Central memory CD8-positive, alpha-beta T cell (primary cell): ENCODE measurements at regions not wholly inside any gene's neighbourhood (a gene's known extent, or its start where the extent isn't known, plus 50 kb on each side); places are given as distances from the start of the nearest gene placed in this dataset.

Source experiments
- ATAC-seq: fragments of 150-1000 bp; cut with Tn5 transposase; replicated peaks from 2 replicates; pipeline ENCODE4 v1.10.0; 2022; ENCODE audit warnings: mild to moderate bottlenecking, moderate FRiP score, moderate number of reproducible peaks; ENCODE audit not compliant: poor library complexity, severe bottlenecking; ENCODE audit errors: extremely low read depth
- DNase-seq, 2 donors: peaks; one replicate each; pipeline ENCODE4 v3.0.0; 2021; ENCODE audit warnings: low spot score in 2 of 2
- H3K27ac Mint-ChIP-seq: one replicate; pipeline ENCODE4 v1.8.0; 2022; ENCODE audit warnings: low read depth, mild to moderate bottlenecking, moderate library complexity, mixed read lengths
- H3K27me3 Mint-ChIP-seq: one replicate; pipeline ENCODE4 v1.8.0; 2022; ENCODE audit warnings: mixed read lengths
- H3K36me3 Mint-ChIP-seq: one replicate; pipeline ENCODE4 v1.8.0; 2022; ENCODE audit warnings: mild to moderate bottlenecking, moderate library complexity, mixed read lengths; ENCODE audit not compliant: insufficient read depth
- H3K4me1 Mint-ChIP-seq: one replicate; pipeline ENCODE4 v1.8.0; 2022; ENCODE audit warnings: mixed read lengths
- H3K4me3 Mint-ChIP-seq: one replicate; pipeline ENCODE4 v1.8.0; 2022; ENCODE audit warnings: mild to moderate bottlenecking, moderate library complexity, mixed read lengths
- H3K9me3 Mint-ChIP-seq: one replicate; pipeline ENCODE4 v1.8.0; 2022; ENCODE audit warnings: mixed read lengths

- no peaks in the 10 kb centered on the region for H3K36me3 Mint-ChIP-seq
- no peaks in the 10 kb centered on the region for H3K9me3 Mint-ChIP-seq
- H3K4me3 Mint-ChIP-seq: no peak overlapping the region
- H3K27me3 Mint-ChIP-seq: no peaks in the 10 kb centered on the region
- DNase-seq: no peak
- no peak for ATAC-seq
- peaks cover 11% of the 10 kb centered on the region for H3K4me1 Mint-ChIP-seq
- H3K27ac Mint-ChIP-seq: peak overlapping the region; percentile 7
These were observed 146.1 kb upstream of the ZEB2 start for GRCh38 chr2:144666032-144666431.

- Mint-ChIP-seq H3K36me3 (peaks cover 5% of the 10 kb centered on the region), H3K9me3 (no peaks in the 10 kb centered on the region), H3K27ac (no peak overlapping the region), H3K4me3 (no peak overlapping the region), H3K27me3 (no peaks in the 10 kb centered on the region), H3K4me1 (peaks cover 22% of the 10 kb centered on the region)
- no peak for ATAC-seq
- DNase-seq: no peak
These were observed 143.3 kb upstream of the ZEB2 start for GRCh38 chr2:144663207-144663606.

- ATAC-seq: no peak
- Mint-ChIP-seq H3K27me3 (no peaks in the 10 kb centered on the region), H3K27ac (peak overlapping the region; percentile 89), H3K4me1 (peaks cover 17% of the 10 kb centered on the region), H3K9me3 (no peaks in the 10 kb centered on the region), H3K4me3 (no peak overlapping the region), H3K36me3 (peaks cover 5% of the 10 kb centered on the region)
- DNase-seq: no peak
These were observed 140.8 kb upstream of the ZEB2 start for GRCh38 chr2:144660518-144661316.

- ATAC-seq (peak; percentile 98), DNase-seq (peak in 1 of 2 donors; percentile 72)
- Mint-ChIP-seq H3K36me3 (peaks cover 5% of the 10 kb centered on the region), H3K4me1 (peaks cover 16% of the 10 kb centered on the region), H3K27me3 (no peaks in the 10 kb centered on the region), H3K9me3 (no peaks in the 10 kb centered on the region), H3K4me3 (no peak overlapping the region), H3K27ac (peak overlapping the region; percentile 89)
These were observed 139.9 kb upstream of the ZEB2 start for GRCh38 chr2:144659731-144660275.

GRCh38 chr2:144654523-144654922 lies 134.6 kb upstream of the ZEB2 start:
- DNase-seq: no peak
- no peaks in the 10 kb centered on the region for H3K9me3 Mint-ChIP-seq
- H3K27me3 Mint-ChIP-seq: no peaks in the 10 kb centered on the region
- H3K4me3 Mint-ChIP-seq: no peak overlapping the region
- no peak for ATAC-seq
- peaks cover 2% of the 10 kb centered on the region for H3K4me1 Mint-ChIP-seq
- H3K36me3 Mint-ChIP-seq: no peaks in the 10 kb centered on the region
- no peak overlapping the region for H3K27ac Mint-ChIP-seq

GRCh38 chr2:144650907-144651306 lies 131.0 kb upstream of the ZEB2 start:
- no peaks in the 10 kb centered on the region for H3K4me1 Mint-ChIP-seq
- ATAC-seq (no peak), DNase-seq (no peak)
- no peaks in the 10 kb centered on the region for H3K27me3 Mint-ChIP-seq
- no peaks in the 10 kb centered on the region for H3K36me3 Mint-ChIP-seq
- no peak overlapping the region for H3K27ac Mint-ChIP-seq
- H3K9me3 Mint-ChIP-seq: no peaks in the 10 kb centered on the region
- H3K4me3 Mint-ChIP-seq: no peak overlapping the region

GRCh38 chr2:144648837-144649465 lies 129.0 kb upstream of the ZEB2 start:
- H3K4me1 Mint-ChIP-seq: no peaks in the 10 kb centered on the region
- H3K27ac Mint-ChIP-seq: no peak overlapping the region

GRCh38 chr2:144645083-144645778 lies 125.3 kb upstream of the ZEB2 start:
- Mint-ChIP-seq H3K27me3 (no peaks in the 10 kb centered on the region), H3K27ac (no peak overlapping the region), H3K4me3 (no peak overlapping the region), H3K36me3 (no peaks in the 10 kb centered on the region), H3K9me3 (no peaks in the 10 kb centered on the region), H3K4me1 (no peaks in the 10 kb centered on the region)
- no peak for DNase-seq
- ATAC-seq: no peak

More at GRCh38 chr2:144648837-144649465, 129.0 kb upstream of the ZEB2 start:
- DNase-seq: no peak
- Mint-ChIP-seq H3K27me3 (no peaks in the 10 kb centered on the region), H3K36me3 (no peaks in the 10 kb centered on the region), H3K9me3 (no peaks in the 10 kb centered on the region), H3K4me3 (no peak overlapping the region)
- ATAC-seq: no peak

- H3K4me1 Mint-ChIP-seq: no peaks in the 10 kb centered on the region
- H3K27me3 Mint-ChIP-seq: no peaks in the 10 kb centered on the region
- no peak overlapping the region for H3K27ac Mint-ChIP-seq
- no peak for ATAC-seq
- no peaks in the 10 kb centered on the region for H3K36me3 Mint-ChIP-seq
- DNase-seq: no peak
- H3K9me3 Mint-ChIP-seq: no peaks in the 10 kb centered on the region
- no peak overlapping the region for H3K4me3 Mint-ChIP-seq
These were observed 124.6 kb upstream of the ZEB2 start for GRCh38 chr2:144644549-144644948.

- H3K27ac Mint-ChIP-seq: no peak overlapping the region
- DNase-seq (no peak), ATAC-seq (no peak)
- H3K9me3 Mint-ChIP-seq: no peaks in the 10 kb centered on the region
- H3K4me3 Mint-ChIP-seq: no peak overlapping the region
- no peaks in the 10 kb centered on the region for H3K36me3 Mint-ChIP-seq
- H3K27me3 Mint-ChIP-seq: no peaks in the 10 kb centered on the region
- no peaks in the 10 kb centered on the region for H3K4me1 Mint-ChIP-seq
These were observed 123.8 kb upstream of the ZEB2 start for GRCh38 chr2:144643537-144644336.

- ATAC-seq: no peak
These were observed 122.9 kb upstream of the ZEB2 start for GRCh38 chr2:144642856-144643255.

GRCh38 chr2:144642131-144642530 lies 122.2 kb upstream of the ZEB2 start:
- peaks cover 4% of the 10 kb centered on the region for H3K4me1 Mint-ChIP-seq
- no peaks in the 10 kb centered on the region for H3K9me3 Mint-ChIP-seq
- no peaks in the 10 kb centered on the region for H3K36me3 Mint-ChIP-seq
- H3K4me3 Mint-ChIP-seq: no peak overlapping the region
- H3K27me3 Mint-ChIP-seq: no peaks in the 10 kb centered on the region
- H3K27ac Mint-ChIP-seq: no peak overlapping the region
- DNase-seq (no peak), ATAC-seq (no peak)

More at GRCh38 chr2:144642856-144643255, 122.9 kb upstream of the ZEB2 start:
- Mint-ChIP-seq H3K4me1 (no peaks in the 10 kb centered on the region), H3K9me3 (no peaks in the 10 kb centered on the region), H3K36me3 (no peaks in the 10 kb centered on the region), H3K27me3 (no peaks in the 10 kb centered on the region), H3K27ac (no peak overlapping the region), H3K4me3 (no peak overlapping the region)
- DNase-seq: no peak
